ENCODE measurements at regions not wholly inside any gene's neighbourhood (a gene's known extent, or its start where the extent isn't known, plus 50 kb on each side); places are given as distances from the start of the nearest gene placed in this dataset.

DNA sequence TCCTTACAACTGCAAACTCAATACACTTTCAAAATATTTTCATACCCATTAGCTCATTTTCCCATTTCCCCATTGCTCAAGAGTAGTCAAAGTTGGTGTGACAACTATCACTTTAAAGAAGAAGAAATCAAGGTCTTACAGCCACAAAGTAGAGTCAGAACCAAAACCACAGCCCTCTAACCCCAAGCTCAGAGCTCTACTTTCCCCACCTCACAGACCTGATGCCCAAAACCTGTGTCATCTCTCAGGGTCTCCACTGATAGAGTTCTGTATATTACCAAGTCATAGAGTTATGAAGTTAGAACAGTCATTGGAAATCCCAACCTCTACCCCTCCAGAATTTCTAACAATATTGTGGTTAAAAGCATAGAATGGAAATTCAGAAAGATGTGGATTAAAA lies 505.8 kb downstream of the RAB28 start:
- Histone ChIP-seq H3K4me1 (ENCODE audit: control insufficient read depth in 4 of 4, insufficient read depth in 4 of 4, low read length in 3 of 4) (peaks cover 0 to 5% (median 2%) of the 10 kb centered on the region in 4 donors), H3K36me3 (ENCODE audit: control insufficient read depth in 4 of 4, insufficient read depth in 3 of 4, low read depth in 1 of 4, low read length in 3 of 4) (no peaks in the 10 kb centered on the region), H3K9me3 (ENCODE audit: control insufficient read depth in 4 of 4, low read length in 3 of 4) (no peaks in the 10 kb centered on the region), H3K27ac (ENCODE audit: low read depth in 1 of 2, low read length in 2 of 2) (no peak overlapping the region), H3K27me3 (ENCODE audit: control insufficient read depth in 4 of 4, insufficient read depth in 4 of 4, low read length in 3 of 4) (no peaks in the 10 kb centered on the region), H3K4me3 (ENCODE audit: low read depth in 1 of 3, low read length in 3 of 3) (no peak overlapping the region), H3K9ac (ENCODE audit: low read depth in 1 of 2, low read length in 2 of 2) (no peak overlapping the region)
- no peak for TF ChIP-seq GABPA (IDR thresholded peaks at IDR 0.05 in 1 of 2, conservative IDR thresholded peaks at IDR 0.05 in 1 of 2)
- TF ChIP-seq, protein P1, sequence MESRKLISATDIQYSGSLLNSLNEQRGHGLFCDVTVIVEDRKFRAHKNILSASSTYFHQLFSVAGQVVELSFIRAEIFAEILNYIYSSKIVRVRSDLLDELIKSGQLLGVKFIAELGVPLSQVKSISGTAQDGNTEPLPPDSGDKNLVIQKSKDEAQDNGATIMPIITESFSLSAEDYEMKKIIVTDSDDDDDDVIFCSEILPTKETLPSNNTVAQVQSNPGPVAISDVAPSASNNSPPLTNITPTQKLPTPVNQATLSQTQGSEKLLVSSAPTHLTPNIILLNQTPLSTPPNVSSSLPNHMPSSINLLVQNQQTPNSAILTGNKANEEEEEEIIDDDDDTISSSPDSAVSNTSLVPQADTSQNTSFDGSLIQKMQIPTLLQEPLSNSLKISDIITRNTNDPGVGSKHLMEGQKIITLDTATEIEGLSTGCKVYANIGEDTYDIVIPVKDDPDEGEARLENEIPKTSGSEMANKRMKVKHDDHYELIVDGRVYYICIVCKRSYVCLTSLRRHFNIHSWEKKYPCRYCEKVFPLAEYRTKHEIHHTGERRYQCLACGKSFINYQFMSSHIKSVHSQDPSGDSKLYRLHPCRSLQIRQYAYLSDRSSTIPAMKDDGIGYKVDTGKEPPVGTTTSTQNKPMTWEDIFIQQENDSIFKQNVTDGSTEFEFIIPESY (IDR thresholded peaks at IDR 0.05) = no peak
- no peak for TF ChIP-seq HNF4G (IDR thresholded peaks at IDR 0.05)
- TF ChIP-seq TAF1 (conservative IDR thresholded peaks at IDR 0.05) = no peak
- DNase-seq (ENCODE audit: low spot score) = no peak

- Histone ChIP-seq H3K36me3 (ENCODE audit: control insufficient read depth in 4 of 4, insufficient read depth in 3 of 4, low read depth in 1 of 4, low read length in 3 of 4) (no peaks in the 10 kb centered on the region), H3K4me3 (ENCODE audit: low read depth in 1 of 3, low read length in 3 of 3) (no peak overlapping the region), H3K9me3 (ENCODE audit: control insufficient read depth in 4 of 4, low read length in 3 of 4) (no peaks in the 10 kb centered on the region), H3K4me1 (ENCODE audit: control insufficient read depth in 4 of 4, insufficient read depth in 4 of 4, low read length in 3 of 4) (peaks cover 0 to 8% (median 2%) of the 10 kb centered on the region in 4 donors), H3K27ac (ENCODE audit: low read depth in 1 of 2, low read length in 2 of 2) (no peak overlapping the region), H3K27me3 (ENCODE audit: control insufficient read depth in 4 of 4, insufficient read depth in 4 of 4, low read length in 3 of 4) (no peaks in the 10 kb centered on the region), H3K9ac (ENCODE audit: low read depth in 1 of 2, low read length in 2 of 2) (no peak overlapping the region)
- WGBS = 92% methylated on average over 3 of the region's 3 CpGs
- DNase-seq (ENCODE audit: low spot score) = no peak
- TF ChIP-seq, protein P1 (IDR thresholded peaks at IDR 0.05) = no peak
- TF ChIP-seq REST (IDR thresholded peaks at IDR 0.05) (no peak), GABPA (IDR thresholded peaks at IDR 0.05 in 1 of 2, conservative IDR thresholded peaks at IDR 0.05 in 1 of 2) (no peak), CTCF (IDR thresholded peaks at IDR 0.05; ENCODE audit: low read depth, low read length, missing input control) (no peak), EGR1 (IDR thresholded peaks at IDR 0.05; ENCODE audit: low read depth in 2 of 2) (no peak), RAD21 (IDR thresholded peaks at IDR 0.05) (no peak), FOXA1 (IDR thresholded peaks at IDR 0.05) (no peak), HNF4G (IDR thresholded peaks at IDR 0.05) (no peak)
Observed at GRCh38 chr4:12975511-12975910, 508.6 kb downstream of the RAB28 start.
